ENCODE measurements at regions not wholly inside any gene's neighbourhood (a gene's known extent, or its start where the extent isn't known, plus 50 kb on each side); places are given as distances from the start of the nearest gene placed in this dataset.

DNA sequence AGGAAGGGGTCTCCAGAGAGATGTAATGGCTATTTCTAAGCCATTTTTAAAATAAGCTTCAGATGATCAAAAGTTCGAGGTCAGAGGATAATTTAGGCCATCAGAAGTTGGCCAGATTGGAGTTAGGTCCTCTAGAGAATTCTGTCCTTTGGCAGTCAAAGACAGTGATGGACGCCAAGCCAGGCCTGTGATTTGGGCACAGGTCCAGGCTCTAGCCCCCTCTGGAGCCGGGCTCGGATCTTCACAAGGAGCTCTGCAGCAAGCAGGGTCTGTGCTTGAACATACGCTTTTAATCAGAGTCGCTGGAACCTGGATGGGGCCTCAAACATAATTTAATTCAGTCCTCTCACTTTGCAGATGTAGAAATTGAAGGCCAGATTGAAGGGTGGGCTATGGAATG lies 151.4 kb upstream of the BCL6 start:
- Histone ChIP-seq H3K36me3 (ENCODE audit: control insufficient read depth, insufficient read depth, low read length) (no peaks in the 10 kb centered on the region), H3K4me1 (ENCODE audit: control insufficient read depth, insufficient read depth, low read length) (no peaks in the 10 kb centered on the region), H3K4me3 (ENCODE audit: low read length) (no peak overlapping the region), H3K27me3 (ENCODE audit: control insufficient read depth, insufficient read depth, low read length) (peaks cover 4% of the 10 kb centered on the region), H3K9me3 (ENCODE audit: control insufficient read depth, low read length) (no peaks in the 10 kb centered on the region), H3K9ac (ENCODE audit: low read length) (no peak overlapping the region)

DNA sequence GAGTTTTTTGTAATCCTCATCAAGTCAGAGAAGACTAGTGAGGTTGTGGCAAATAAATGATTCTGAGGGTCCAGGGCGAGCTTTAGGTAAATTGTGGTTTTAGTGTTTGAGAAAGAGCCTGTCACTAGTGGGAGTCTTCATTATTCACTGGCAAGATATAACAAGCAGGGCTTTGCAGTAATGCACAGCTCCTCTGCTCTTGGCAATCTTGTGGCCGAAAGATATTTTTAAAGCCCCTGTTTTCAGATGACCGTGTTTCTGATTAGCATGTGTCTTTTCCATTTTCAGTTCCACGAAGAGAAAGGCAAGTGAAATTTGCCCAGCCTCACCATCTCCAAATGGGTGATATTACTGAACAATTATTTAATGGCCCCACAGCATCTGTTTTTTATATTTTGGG lies 154.0 kb upstream of the BCL6 start:
- H3K36me3 ChIP-seq (ENCODE audit: control insufficient read depth, insufficient read depth, low read length): no peaks in the 10 kb centered on the region
- no peaks in the 10 kb centered on the region for H3K9me3 ChIP-seq (ENCODE audit: control insufficient read depth, low read length)
- H3K4me3 ChIP-seq (ENCODE audit: low read length): no peak overlapping the region
- no peak overlapping the region for H3K9ac ChIP-seq (ENCODE audit: low read length)
- H3K27me3 ChIP-seq (ENCODE audit: control insufficient read depth, insufficient read depth, low read length): peaks cover 4% of the 10 kb centered on the region
- H3K4me1 ChIP-seq (ENCODE audit: control insufficient read depth, insufficient read depth, low read length): no peaks in the 10 kb centered on the region

DNA sequence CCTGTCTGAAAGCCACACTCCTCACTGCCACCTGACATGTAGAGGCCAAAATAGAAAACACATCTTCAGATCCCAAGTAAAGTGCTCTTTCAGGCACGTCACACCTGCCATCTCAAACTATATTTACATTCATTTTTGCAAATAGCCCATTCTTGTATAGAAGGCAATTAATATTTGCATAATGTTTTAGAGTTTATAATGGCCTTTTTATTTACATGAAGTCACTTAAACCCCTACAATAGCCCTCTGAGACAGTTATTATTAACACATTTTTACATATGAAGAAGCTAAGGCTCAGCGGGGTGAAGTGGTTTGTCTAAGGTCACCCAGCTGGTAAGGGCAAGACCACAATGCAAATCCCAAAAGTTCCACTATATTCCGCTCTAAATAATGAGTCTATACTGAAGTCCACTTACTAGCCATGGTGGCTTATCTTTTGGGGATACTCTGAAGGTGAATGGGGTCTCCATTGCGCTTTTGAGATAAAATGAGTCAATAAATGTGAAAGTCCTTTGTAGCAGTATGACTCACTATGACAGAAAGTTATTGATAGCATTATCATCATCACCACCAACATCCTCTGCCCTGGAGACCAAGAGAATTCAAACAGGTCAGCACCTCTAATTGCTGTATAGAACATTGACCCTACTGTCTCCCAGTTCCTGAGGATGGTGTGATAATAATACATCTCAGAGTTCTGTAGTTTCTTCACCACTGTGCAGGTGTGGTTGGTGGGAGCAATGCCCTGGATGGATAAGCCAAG lies 155.9 kb upstream of the BCL6 start:
- no peaks in the 10 kb centered on the region for H3K4me1 ChIP-seq (ENCODE audit: control insufficient read depth, insufficient read depth, low read length)
- no peak overlapping the region for H3K4me3 ChIP-seq (ENCODE audit: low read length)
- H3K9me3 ChIP-seq (ENCODE audit: control insufficient read depth, low read length): no peaks in the 10 kb centered on the region
- no peak overlapping the region for H3K9ac ChIP-seq (ENCODE audit: low read length)
- H3K36me3 ChIP-seq (ENCODE audit: control insufficient read depth, insufficient read depth, low read length): no peaks in the 10 kb centered on the region
- peaks cover 4% of the 10 kb centered on the region for H3K27me3 ChIP-seq (ENCODE audit: control insufficient read depth, insufficient read depth, low read length)

GRCh38 chr3:187902041-187902471 lies 156.8 kb upstream of the BCL6 start:
- Histone ChIP-seq H3K9me3 (ENCODE audit: control insufficient read depth, low read length) (no peaks in the 10 kb centered on the region), H3K27me3 (ENCODE audit: control insufficient read depth, insufficient read depth, low read length) (peaks cover 4% of the 10 kb centered on the region), H3K4me3 (ENCODE audit: low read length) (no peak overlapping the region), H3K36me3 (ENCODE audit: control insufficient read depth, insufficient read depth, low read length) (no peaks in the 10 kb centered on the region), H3K9ac (ENCODE audit: low read length) (no peak overlapping the region), H3K4me1 (ENCODE audit: control insufficient read depth, insufficient read depth, low read length) (no peaks in the 10 kb centered on the region)

DNA sequence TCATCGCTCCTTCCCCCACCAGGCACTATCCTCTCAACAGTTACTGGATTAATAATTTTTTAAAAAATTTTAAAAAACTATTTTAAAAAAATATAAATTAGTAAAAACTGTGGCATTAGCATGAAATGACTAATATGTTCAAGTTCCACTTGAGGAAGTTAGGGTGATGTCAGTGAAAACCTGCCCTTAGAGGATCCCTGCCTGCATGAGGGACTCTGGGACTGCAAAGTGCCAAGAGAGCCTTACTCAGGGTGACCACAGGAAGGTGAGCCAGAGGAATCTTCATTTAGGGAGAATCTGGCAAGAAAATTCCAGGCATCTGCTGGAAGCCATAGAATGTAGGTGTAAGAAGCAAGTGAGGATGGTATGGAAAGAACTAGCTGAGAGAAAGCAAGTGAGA lies 157.7 kb upstream of the BCL6 start:
- Histone ChIP-seq H3K9ac (ENCODE audit: low read length) (no peak overlapping the region), H3K4me3 (ENCODE audit: low read length) (no peak overlapping the region), H3K36me3 (ENCODE audit: control insufficient read depth, insufficient read depth, low read length) (no peaks in the 10 kb centered on the region), H3K27me3 (ENCODE audit: control insufficient read depth, insufficient read depth, low read length) (peaks cover 4% of the 10 kb centered on the region), H3K9me3 (ENCODE audit: control insufficient read depth, low read length) (no peaks in the 10 kb centered on the region), H3K4me1 (ENCODE audit: control insufficient read depth, insufficient read depth, low read length) (no peaks in the 10 kb centered on the region)

- Histone ChIP-seq H3K4me3 (ENCODE audit: low read length) (no peak overlapping the region), H3K4me1 (ENCODE audit: control insufficient read depth, insufficient read depth, low read length) (no peaks in the 10 kb centered on the region), H3K36me3 (ENCODE audit: control insufficient read depth, insufficient read depth, low read length) (no peaks in the 10 kb centered on the region), H3K27me3 (ENCODE audit: control insufficient read depth, insufficient read depth, low read length) (peaks cover 4% of the 10 kb centered on the region), H3K9me3 (ENCODE audit: control insufficient read depth, low read length) (no peaks in the 10 kb centered on the region), H3K9ac (ENCODE audit: low read length) (no peak overlapping the region)
These were observed 158.4 kb upstream of the BCL6 start for GRCh38 chr3:187903697-187904096.

- Histone ChIP-seq H3K27me3 (ENCODE audit: control insufficient read depth, insufficient read depth, low read length) (no peaks in the 10 kb centered on the region), H3K4me3 (ENCODE audit: low read length) (no peak overlapping the region), H3K4me1 (ENCODE audit: control insufficient read depth, insufficient read depth, low read length) (no peaks in the 10 kb centered on the region), H3K36me3 (ENCODE audit: control insufficient read depth, insufficient read depth, low read length) (no peaks in the 10 kb centered on the region), H3K9me3 (ENCODE audit: control insufficient read depth, low read length) (no peaks in the 10 kb centered on the region), H3K9ac (ENCODE audit: low read length) (no peak overlapping the region)
These were observed 161.1 kb upstream of the BCL6 start for GRCh38 chr3:187906416-187906815.

GRCh38 chr3:187906920-187907319 lies 161.7 kb upstream of the BCL6 start:
- Histone ChIP-seq H3K36me3 (ENCODE audit: control insufficient read depth, insufficient read depth, low read length) (no peaks in the 10 kb centered on the region), H3K9me3 (ENCODE audit: control insufficient read depth, low read length) (no peaks in the 10 kb centered on the region)

GRCh38 chr3:187909866-187910265 lies 164.6 kb upstream of the BCL6 start:
- H3K9ac ChIP-seq (ENCODE audit: low read length): no peak overlapping the region
- no peak overlapping the region for H3K4me3 ChIP-seq (ENCODE audit: low read length)
- H3K9me3 ChIP-seq (ENCODE audit: control insufficient read depth, low read length): no peaks in the 10 kb centered on the region
- no peaks in the 10 kb centered on the region for H3K36me3 ChIP-seq (ENCODE audit: control insufficient read depth, insufficient read depth, low read length)
- H3K4me1 ChIP-seq (ENCODE audit: control insufficient read depth, insufficient read depth, low read length): peaks cover 8% of the 10 kb centered on the region
- H3K27me3 ChIP-seq (ENCODE audit: control insufficient read depth, insufficient read depth, low read length): no peaks in the 10 kb centered on the region

More at GRCh38 chr3:187906920-187907319, 161.7 kb upstream of the BCL6 start:
- Histone ChIP-seq H3K4me1 (ENCODE audit: control insufficient read depth, insufficient read depth, low read length) (no peaks in the 10 kb centered on the region), H3K27me3 (ENCODE audit: control insufficient read depth, insufficient read depth, low read length) (no peaks in the 10 kb centered on the region), H3K4me3 (ENCODE audit: low read length) (no peak overlapping the region), H3K9ac (ENCODE audit: low read length) (no peak overlapping the region)

GRCh38 chr3:187912007-187912406 lies 166.7 kb upstream of the BCL6 start:
- Histone ChIP-seq H3K4me1 (ENCODE audit: control insufficient read depth, insufficient read depth, low read length) (peaks cover 8% of the 10 kb centered on the region), H3K9me3 (ENCODE audit: control insufficient read depth, low read length) (no peaks in the 10 kb centered on the region), H3K36me3 (ENCODE audit: control insufficient read depth, insufficient read depth, low read length) (no peaks in the 10 kb centered on the region), H3K4me3 (ENCODE audit: low read length) (no peak overlapping the region), H3K27me3 (ENCODE audit: control insufficient read depth, insufficient read depth, low read length) (no peaks in the 10 kb centered on the region), H3K9ac (ENCODE audit: low read length) (no peak overlapping the region)

DNA sequence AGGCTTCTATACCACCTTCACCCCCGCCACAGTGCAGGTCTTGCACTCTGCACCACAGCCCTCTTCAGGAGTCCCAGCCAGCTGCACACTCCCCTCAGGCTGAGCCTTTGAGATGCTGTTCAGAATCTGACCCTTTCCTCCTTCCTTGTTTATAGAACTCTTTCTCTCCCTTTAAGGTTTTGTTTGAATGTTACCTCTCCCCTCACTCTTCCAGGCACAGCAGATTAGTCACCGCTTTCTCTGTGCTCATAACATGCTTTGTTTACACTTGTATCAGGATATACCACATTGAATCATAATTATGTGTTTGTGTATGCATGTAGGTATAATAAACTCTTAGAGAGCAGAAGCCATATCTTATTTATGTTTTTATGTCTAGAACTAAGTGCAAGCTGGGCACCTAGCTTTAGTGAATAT lies 168.4 kb upstream of the BCL6 start:
- Histone ChIP-seq H3K4me3 (ENCODE audit: low read length) (no peak overlapping the region), H3K4me1 (ENCODE audit: control insufficient read depth, insufficient read depth, low read length) (peaks cover 12% of the 10 kb centered on the region), H3K36me3 (ENCODE audit: control insufficient read depth, insufficient read depth, low read length) (no peaks in the 10 kb centered on the region), H3K27me3 (ENCODE audit: control insufficient read depth, insufficient read depth, low read length) (no peaks in the 10 kb centered on the region), H3K9me3 (ENCODE audit: control insufficient read depth, low read length) (no peaks in the 10 kb centered on the region), H3K9ac (ENCODE audit: low read length) (no peak overlapping the region)

GRCh38 chr3:187914231-187914630 lies 169.0 kb upstream of the BCL6 start:
- H3K9ac ChIP-seq (ENCODE audit: low read length): no peak overlapping the region
- H3K4me1 ChIP-seq (ENCODE audit: control insufficient read depth, insufficient read depth, low read length): peaks cover 12% of the 10 kb centered on the region
- no peaks in the 10 kb centered on the region for H3K27me3 ChIP-seq (ENCODE audit: control insufficient read depth, insufficient read depth, low read length)
- H3K36me3 ChIP-seq (ENCODE audit: control insufficient read depth, insufficient read depth, low read length): no peaks in the 10 kb centered on the region
- no peaks in the 10 kb centered on the region for H3K9me3 ChIP-seq (ENCODE audit: control insufficient read depth, low read length)
- H3K4me3 ChIP-seq (ENCODE audit: low read length): no peak overlapping the region

DNA sequence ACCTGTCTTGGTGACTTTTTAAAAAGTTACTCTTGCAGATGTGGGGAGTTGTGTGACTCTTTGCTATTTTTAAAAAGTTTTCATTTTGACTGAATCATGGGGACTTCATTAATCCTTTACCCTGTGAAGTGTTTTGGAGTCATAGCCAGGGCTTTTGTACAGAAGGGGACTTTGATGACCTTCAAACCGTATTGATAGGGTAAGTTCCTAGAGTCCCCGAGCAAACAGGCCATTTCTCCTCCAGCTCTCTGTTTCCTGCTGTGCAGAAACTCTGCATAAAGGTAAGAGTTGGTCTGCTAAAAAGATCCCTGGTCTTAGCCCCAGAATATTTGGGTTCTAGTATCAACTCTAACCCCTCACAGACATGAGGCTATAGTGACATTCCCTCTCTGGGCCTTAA lies 170.8 kb upstream of the BCL6 start:
- Histone ChIP-seq H3K27me3 (ENCODE audit: control insufficient read depth, insufficient read depth, low read length) (no peaks in the 10 kb centered on the region), H3K9me3 (ENCODE audit: control insufficient read depth, low read length) (no peaks in the 10 kb centered on the region), H3K4me1 (ENCODE audit: control insufficient read depth, insufficient read depth, low read length) (peaks cover 12% of the 10 kb centered on the region), H3K9ac (ENCODE audit: low read length) (no peak overlapping the region), H3K4me3 (ENCODE audit: low read length) (no peak overlapping the region), H3K36me3 (ENCODE audit: control insufficient read depth, insufficient read depth, low read length) (no peaks in the 10 kb centered on the region)

All from mucosa of stomach (tissue), 1 donor.